Retinal pigment epithelial cell (primary cell): ENCODE measurements at regions not wholly inside any gene's neighbourhood (a gene's known extent, or its start where the extent isn't known, plus 50 kb on each side); places are given as distances from the start of the nearest gene placed in this dataset.

Experiments
- DNase-seq: peaks from one replicate; pipeline ENCODE4 v3.0.0-alpha.2; 2010; ENCODE audit warnings: low read depth
- H3K4me3 ChIP-seq: 2 replicates; pipeline ENCODE4 v1.5.1; 2011; ENCODE audit warnings: mild to moderate bottlenecking, low read length, control low read depth, moderate library complexity
- TF ChIP-seq, protein P1 (sequence below): conservative IDR thresholded peaks from 2 replicates; pipeline ENCODE4 v1.5.1; 2011; ENCODE audit warnings: low read depth, low read length, control low read depth, inconsistent platforms

GRCh38 chr4:188707036-188707435 is 567.8 kb downstream of the TRIML1 start:
- TF ChIP-seq, protein P1, sequence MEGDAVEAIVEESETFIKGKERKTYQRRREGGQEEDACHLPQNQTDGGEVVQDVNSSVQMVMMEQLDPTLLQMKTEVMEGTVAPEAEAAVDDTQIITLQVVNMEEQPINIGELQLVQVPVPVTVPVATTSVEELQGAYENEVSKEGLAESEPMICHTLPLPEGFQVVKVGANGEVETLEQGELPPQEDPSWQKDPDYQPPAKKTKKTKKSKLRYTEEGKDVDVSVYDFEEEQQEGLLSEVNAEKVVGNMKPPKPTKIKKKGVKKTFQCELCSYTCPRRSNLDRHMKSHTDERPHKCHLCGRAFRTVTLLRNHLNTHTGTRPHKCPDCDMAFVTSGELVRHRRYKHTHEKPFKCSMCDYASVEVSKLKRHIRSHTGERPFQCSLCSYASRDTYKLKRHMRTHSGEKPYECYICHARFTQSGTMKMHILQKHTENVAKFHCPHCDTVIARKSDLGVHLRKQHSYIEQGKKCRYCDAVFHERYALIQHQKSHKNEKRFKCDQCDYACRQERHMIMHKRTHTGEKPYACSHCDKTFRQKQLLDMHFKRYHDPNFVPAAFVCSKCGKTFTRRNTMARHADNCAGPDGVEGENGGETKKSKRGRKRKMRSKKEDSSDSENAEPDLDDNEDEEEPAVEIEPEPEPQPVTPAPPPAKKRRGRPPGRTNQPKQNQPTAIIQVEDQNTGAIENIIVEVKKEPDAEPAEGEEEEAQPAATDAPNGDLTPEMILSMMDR, result no peak
- no peak for DNase-seq
- no peak overlapping the region for H3K4me3 ChIP-seq

DNA sequence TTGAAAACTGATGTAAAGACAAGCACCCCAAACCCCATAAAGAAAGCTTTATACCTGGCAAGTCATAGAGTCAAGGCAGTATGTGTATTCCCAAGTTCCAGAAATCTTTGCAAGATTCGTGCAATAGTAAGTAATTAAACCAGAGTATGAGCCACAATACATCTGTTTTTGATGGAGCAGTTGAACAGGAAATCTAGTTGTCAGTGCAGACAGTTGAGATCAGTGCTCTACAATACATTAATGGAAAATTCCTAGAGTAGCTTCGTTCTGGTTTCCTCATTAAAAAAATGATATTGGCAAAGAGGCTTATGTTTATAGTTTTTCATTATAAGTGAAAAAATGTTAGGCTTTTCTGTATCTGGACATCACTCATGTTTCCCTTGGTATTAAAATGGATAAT is 575.3 kb downstream of the TRIML1 start:
- TF ChIP-seq, protein P1, result no peak
- no peak overlapping the region for H3K4me3 ChIP-seq
- DNase-seq, result no peak

DNA sequence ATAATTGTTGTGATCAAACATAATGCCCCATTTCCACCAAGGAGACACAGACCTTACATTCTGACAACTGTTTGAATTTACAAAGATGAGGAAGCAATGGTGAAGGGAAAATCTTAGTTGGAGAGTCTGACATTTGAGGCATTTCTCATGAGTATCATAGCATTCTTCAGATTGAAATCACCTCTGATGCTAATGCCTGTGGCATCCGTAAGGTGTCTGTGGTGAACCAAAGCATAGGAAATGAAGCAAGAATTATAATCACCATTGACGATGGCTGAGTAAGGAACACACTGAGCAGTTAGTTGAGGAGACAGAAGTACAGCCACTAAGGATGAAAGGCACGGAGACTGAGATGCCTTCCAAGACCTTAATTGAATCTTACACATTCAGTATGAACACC is 575.7 kb downstream of the TRIML1 start:
- TF ChIP-seq, protein P1, result no peak
- H3K4me3 ChIP-seq, result no peak overlapping the region
- no peak for DNase-seq

GRCh38 chr4:188717661-188718060 is 578.4 kb downstream of the TRIML1 start:
- H3K4me3 ChIP-seq, result no peak overlapping the region
- TF ChIP-seq, protein P1, result no peak
- no peak for DNase-seq

DNA sequence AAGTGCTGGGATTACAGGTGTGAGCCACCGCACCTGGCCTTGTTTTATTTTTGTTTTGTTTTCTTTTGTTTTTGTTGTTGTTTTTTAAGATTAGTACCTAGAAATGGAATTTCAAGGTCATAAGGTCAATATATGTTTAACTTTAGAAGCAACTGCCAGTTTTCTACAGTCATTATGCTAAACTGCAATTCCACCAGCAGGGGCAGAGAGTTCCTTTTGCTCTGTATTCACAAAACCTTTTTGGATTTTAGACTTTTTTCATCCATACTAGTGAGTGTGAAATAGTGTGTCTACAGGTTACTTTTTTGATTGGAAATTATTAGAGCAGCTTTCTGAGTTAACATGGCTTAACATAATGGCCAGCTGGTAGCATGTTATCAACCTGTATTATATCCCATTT is 580.6 kb downstream of the TRIML1 start:
- no peak overlapping the region for H3K4me3 ChIP-seq
- TF ChIP-seq, protein P1, result peak; percentile 26
- no peak for DNase-seq

- TF ChIP-seq, protein P1, result no peak
- H3K4me3 ChIP-seq, result no peak overlapping the region
- no peak for DNase-seq
These were observed 583.7 kb downstream of the TRIML1 start for GRCh38 chr4:188722911-188723310.

DNA sequence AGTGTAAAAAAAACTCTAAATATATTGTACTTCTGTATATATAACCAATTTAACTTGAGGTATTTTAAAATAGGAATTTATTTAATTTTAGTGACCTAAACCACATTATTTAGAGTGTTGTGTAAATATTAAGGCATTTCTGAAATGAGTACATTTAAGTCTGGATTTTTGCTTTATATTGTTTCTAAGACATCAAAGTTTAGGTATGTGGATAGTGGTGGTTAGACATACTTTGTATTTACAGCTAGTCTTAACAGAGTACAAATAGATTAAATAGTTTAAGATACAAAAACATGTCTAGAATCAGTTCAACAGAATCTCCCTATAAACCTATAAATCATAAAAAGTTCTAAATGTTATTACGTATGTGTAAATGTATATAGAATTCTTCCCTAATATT is 588.5 kb downstream of the TRIML1 start:
- DNase-seq, result no peak
- TF ChIP-seq, protein P1, result no peak
- H3K4me3 ChIP-seq, result no peak overlapping the region
